ENCODE measurements at regions not wholly inside any gene's neighbourhood (a gene's known extent, or its start where the extent isn't known, plus 50 kb on each side); places are given as distances from the start of the nearest gene placed in this dataset.

GRCh38 chr5:170162631-170163321 is 57.1 kb downstream of the FOXI1 start (continued):
- TF ChIP-seq, protein P1, sequence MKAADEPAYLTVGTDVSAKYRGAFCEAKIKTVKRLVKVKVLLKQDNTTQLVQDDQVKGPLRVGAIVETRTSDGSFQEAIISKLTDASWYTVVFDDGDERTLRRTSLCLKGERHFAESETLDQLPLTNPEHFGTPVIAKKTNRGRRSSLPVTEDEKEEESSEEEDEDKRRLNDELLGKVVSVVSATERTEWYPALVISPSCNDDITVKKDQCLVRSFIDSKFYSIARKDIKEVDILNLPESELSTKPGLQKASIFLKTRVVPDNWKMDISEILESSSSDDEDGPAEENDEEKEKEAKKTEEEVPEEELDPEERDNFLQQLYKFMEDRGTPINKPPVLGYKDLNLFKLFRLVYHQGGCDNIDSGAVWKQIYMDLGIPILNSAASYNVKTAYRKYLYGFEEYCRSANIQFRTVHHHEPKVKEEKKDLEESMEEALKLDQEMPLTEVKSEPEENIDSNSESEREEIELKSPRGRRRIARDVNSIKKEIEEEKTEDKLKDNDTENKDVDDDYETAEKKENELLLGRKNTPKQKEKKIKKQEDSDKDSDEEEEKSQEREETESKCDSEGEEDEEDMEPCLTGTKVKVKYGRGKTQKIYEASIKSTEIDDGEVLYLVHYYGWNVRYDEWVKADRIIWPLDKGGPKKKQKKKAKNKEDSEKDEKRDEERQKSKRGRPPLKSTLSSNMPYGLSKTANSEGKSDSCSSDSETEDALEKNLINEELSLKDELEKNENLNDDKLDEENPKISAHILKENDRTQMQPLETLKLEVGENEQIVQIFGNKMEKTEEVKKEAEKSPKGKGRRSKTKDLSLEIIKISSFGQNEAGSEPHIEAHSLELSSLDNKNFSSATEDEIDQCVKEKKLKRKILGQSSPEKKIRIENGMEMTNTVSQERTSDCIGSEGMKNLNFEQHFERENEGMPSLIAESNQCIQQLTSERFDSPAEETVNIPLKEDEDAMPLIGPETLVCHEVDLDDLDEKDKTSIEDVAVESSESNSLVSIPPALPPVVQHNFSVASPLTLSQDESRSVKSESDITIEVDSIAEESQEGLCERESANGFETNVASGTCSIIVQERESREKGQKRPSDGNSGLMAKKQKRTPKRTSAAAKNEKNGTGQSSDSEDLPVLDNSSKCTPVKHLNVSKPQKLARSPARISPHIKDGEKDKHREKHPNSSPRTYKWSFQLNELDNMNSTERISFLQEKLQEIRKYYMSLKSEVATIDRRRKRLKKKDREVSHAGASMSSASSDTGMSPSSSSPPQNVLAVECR (CRISPR knock-in tag; IDR thresholded peaks at IDR 0.05; ENCODE audit: borderline replicate concordance), result no peak
- TF ChIP-seq ATF1 (CRISPR knock-in tag; IDR thresholded peaks at IDR 0.05) (no peak), ZNF251 (CRISPR knock-in tag; IDR thresholded peaks at IDR 0.05) (no peak), ZNF569 (CRISPR knock-in tag; IDR thresholded peaks at IDR 0.05; ENCODE audit: borderline replicate concordance) (no peak)

- no peaks in the 10 kb centered on the region for H3K4me1 ChIP-seq (ENCODE audit: insufficient read depth, low read length)
- in situ Hi-C loops (cut with HindIII; ENCODE audit: extremely low pct_ligation_motif_present, low pct_unique_long_range_greater_than_20kb) (no loop called here), intact Hi-C loops (cut with micrococcal nuclease; ENCODE audit: unreplicated experiment) (no loop called here)
- WGBS (ENCODE audit: low lambda C conversion rate), result 13% methylated on average over 5 of the region's 5 CpGs
- H3K79me2 ChIP-seq (ENCODE audit: insufficient read depth, low read length), result no peaks in the 10 kb centered on the region
- H3K36me3 ChIP-seq (replicated peaks in 1 of 2; ENCODE audit: control insufficient read depth in 1 of 2, insufficient read depth in 2 of 2, low read length in 2 of 2), result no peaks in the 10 kb centered on the region
- ATAC-seq (no peak), DNase-seq (ENCODE audit: low spot score) (no peak), FAIRE-seq (no peak)
- BruUV-seq (replicated peaks), result no TSS peak
- H4K20me1 ChIP-seq (ENCODE audit: insufficient read depth, low read length), result no peaks in the 10 kb centered on the region
- no peak overlapping the region for H3K4me3 ChIP-seq (replicated peaks in 1 of 3; ENCODE audit: insufficient read depth in 1 of 3, low read depth in 2 of 3, low read length in 3 of 3)
- peak; percentile 89 for TF ChIP-seq CREB1 (IDR thresholded peaks at IDR 0.05)
- TF ChIP-seq CREB1 (CRISPR knock-in tag; IDR thresholded peaks at IDR 0.05), result no peak
- peak; percentile 88 for TF ChIP-seq ATF7 (IDR thresholded peaks at IDR 0.05)
- no peak for TF ChIP-seq ATF7 (CRISPR knock-in tag; IDR thresholded peaks at IDR 0.05)
- no peak for TF ChIP-seq ELF4 (CRISPR knock-in tag; IDR thresholded peaks at IDR 0.05; ENCODE audit: borderline replicate concordance)
- no peak overlapping the region for H3K4me2 ChIP-seq (ENCODE audit: low read depth, low read length)
- H3K27me3 ChIP-seq (ENCODE audit: control insufficient read depth in 1 of 2, insufficient read depth in 2 of 2, low read length in 2 of 2), result peaks cover 0 to 9% of the 10 kb centered on the region in 2 experiments; a peak in 2 of 5 replicates
- CTCF ChIA-PET (ENCODE audit: low intra/inter-chr PET ratio, low total read pairs), result no interaction called here
- no peaks in the 10 kb centered on the region for H3K9me3 ChIP-seq (ENCODE audit: low read length)
- POLR2A ChIA-PET, result no interaction called here
- no peak overlapping the region for H3K9ac ChIP-seq (ENCODE audit: insufficient read depth, low read depth, low read length)
- H3K27ac ChIP-seq (ENCODE audit: extremely low read length, insufficient read depth, low read length), result no peak overlapping the region
- no peak overlapping the region for H2AFZ ChIP-seq (ENCODE audit: low read length)
Observed at GRCh38 chr5:170164087-170164486, 58.4 kb downstream of the FOXI1 start.
